WI38 (cell line): ENCODE measurements at regions not wholly inside any gene's neighbourhood (a gene's known extent, or its start where the extent isn't known, plus 50 kb on each side); places are given as distances from the start of the nearest gene placed in this dataset.
"Not testable (repeated sequence)": the region's sequence is repeated elsewhere in the genome, so short reads cannot be mapped to it uniquely, and the experiment has no call there.

Source experiments
- H3K4me3 ChIP-seq: 2 replicates; pipeline ENCODE4 v1.5.1; 2011; ENCODE audit warnings: low read depth, mild to moderate bottlenecking, control low read depth, low read length
- CTCF ChIP-seq: IDR thresholded peaks from 2 replicates; pipeline ENCODE4 v1.5.1; 2012; ENCODE audit warnings: low read depth, mild to moderate bottlenecking, control low read depth, low read length

GRCh38 chr4:25505637-25505991, 128.6 kb downstream of the ANAPC4 start:
- H3K4me3 ChIP-seq: no peak overlapping the region
- TF ChIP-seq CTCF: no peak

GRCh38 chr4:25506032-25506571, 129.0 kb downstream of the ANAPC4 start:
- H3K4me3 ChIP-seq: no peak overlapping the region
- TF ChIP-seq CTCF: no peak

- no peak overlapping the region for H3K4me3 ChIP-seq
- no peak for TF ChIP-seq CTCF
These were observed 132.6 kb downstream of the ANAPC4 start for GRCh38 chr4:25509646-25510045.

GRCh38 chr4:25511823-25512222, 134.8 kb downstream of the ANAPC4 start:
- H3K4me3 ChIP-seq: not testable (repeated sequence)

GRCh38 chr4:25513814-25514213, 136.8 kb downstream of the ANAPC4 start:
- no peak for TF ChIP-seq CTCF

GRCh38 chr4:25523405-25523804, 132.2 kb upstream of the SLC34A2 start:
- H3K4me3 ChIP-seq: no peak overlapping the region
- TF ChIP-seq CTCF: no peak

More at GRCh38 chr4:25513814-25514213, 136.8 kb downstream of the ANAPC4 start:
- H3K4me3 ChIP-seq: no peak overlapping the region

- TF ChIP-seq CTCF: no peak
These were observed 131.0 kb upstream of the SLC34A2 start for GRCh38 chr4:25524663-25525062.

GRCh38 chr4:25525896-25526295, 129.8 kb upstream of the SLC34A2 start:
- no peak overlapping the region for H3K4me3 ChIP-seq
- no peak for TF ChIP-seq CTCF

More at GRCh38 chr4:25524663-25525062, 131.0 kb upstream of the SLC34A2 start:
- no peak overlapping the region for H3K4me3 ChIP-seq
